Lung (tissue), 11 donors: ENCODE measurements at regions not wholly inside any gene's neighbourhood (a gene's known extent, or its start where the extent isn't known, plus 50 kb on each side); places are given as distances from the start of the nearest gene placed in this dataset.

Experiments used
- ATAC-seq: fragments of 200-7000 bp; cut with Tn5 transposase; one replicate; pipeline ENCODE4 v1.9.1; 2020; ENCODE audit warnings: moderate number of reproducible peaks; ENCODE audit not compliant: insufficient read depth, low FRiP score
- DNase-seq, 3 donors: peaks; one replicate each; pipeline ENCODE4 v3.0.0-alpha.2; 2013 to 2017
- H3K27ac ChIP-seq, 2 donors: one replicate each; pipeline ENCODE4 v1.5.1; 2013; ENCODE audit warnings: mild to moderate bottlenecking in 2 of 2, moderate library complexity in 2 of 2, control low read depth in 1 of 2, inconsistent platforms in 1 of 2, low read depth in 1 of 2, low read length in 1 of 2
- H3K27me3 ChIP-seq, 3 donors: one replicate each; pipeline ENCODE4 v1.5.1; 2013; ENCODE audit warnings: low read length in 2 of 3; ENCODE audit not compliant: control insufficient read depth in 3 of 3, insufficient read depth in 3 of 3
- H3K36me3 ChIP-seq, 4 donors: one replicate each; pipeline ENCODE4 v1.5.1; 2013; ENCODE audit warnings: low read length in 4 of 4, mild to moderate bottlenecking in 1 of 4, moderate library complexity in 1 of 4; ENCODE audit not compliant: control insufficient read depth in 4 of 4, insufficient read depth in 4 of 4
- H3K4me1 ChIP-seq, 5 donors: one replicate each; pipeline ENCODE4 v1.5.1; 2013; ENCODE audit warnings: low read length in 5 of 5, mild to moderate bottlenecking in 2 of 5, moderate library complexity in 1 of 5; ENCODE audit not compliant: control insufficient read depth in 5 of 5, insufficient read depth in 5 of 5
- H3K4me3 ChIP-seq: one replicate; pipeline ENCODE4 v1.5.1; 2013; ENCODE audit warnings: mild to moderate bottlenecking, control low read depth, moderate library complexity
- H3K9ac ChIP-seq, 2 donors: one replicate each; pipeline ENCODE4 v1.5.1; 2013; ENCODE audit warnings: low read length in 2 of 2, control low read depth in 1 of 2; ENCODE audit not compliant: insufficient read depth in 1 of 2
- H3K9me3 ChIP-seq, 4 donors: one replicate each; pipeline ENCODE4 v1.5.1; 2013; ENCODE audit warnings: low read length in 3 of 4, mild to moderate bottlenecking in 1 of 4, moderate library complexity in 1 of 4; ENCODE audit not compliant: control insufficient read depth in 4 of 4, insufficient read depth in 3 of 4
- CTCF ChIP-seq: IDR thresholded peaks from 2 replicates; pipeline ENCODE4 v1.5.1; 2012; ENCODE audit warnings: mild to moderate bottlenecking; ENCODE audit errors: control extremely low read depth, extremely low read depth
- WGBS, 2 donors: extraction: QIAGEN DNeasy Blood & Tissue Kit; methylation state at CpG; one replicate each; pipeline ENCODE4 v1.1.7; 2013; 5-methylcytosine and 5-hydroxymethylcytosine counted together
- donor health status: control.
- donor health status: control.
- donor health status: Bipolar disorder and iron deficiency.
- donor health status: healthy.
- donor health status: DM: yes; HTN: yes; CAD: no.

GRCh38 chrX:43582540-43582913 lies 73.6 kb upstream of the MAOA start:
- 96 to 100% methylated on average over 1 of the region's 1 CpG for WGBS, 2 donors
- no peak for TF ChIP-seq CTCF
- DNase-seq (no peak), ATAC-seq (no peak)
- Histone ChIP-seq H3K36me3 (no peaks in the 10 kb centered on the region), H3K9ac (no peak overlapping the region), H3K27ac (no peak overlapping the region), H3K9me3 (no peaks in the 10 kb centered on the region), H3K27me3 (peaks cover 2 to 17% (median 3%) of the 10 kb centered on the region in 3 donors), H3K4me3 (no peak overlapping the region), H3K4me1 (no peaks in the 10 kb centered on the region)

- ATAC-seq: no peak
- peaks cover 3 to 6% (median 5%) of the 10 kb centered on the region in 3 donors for H3K27me3 ChIP-seq
- no peak overlapping the region for H3K4me3 ChIP-seq
- no peaks in the 10 kb centered on the region for H3K36me3 ChIP-seq
- no peak overlapping the region for H3K9ac ChIP-seq
- no peaks in the 10 kb centered on the region for H3K9me3 ChIP-seq
- H3K27ac ChIP-seq: no peak overlapping the region
- peaks cover 0 to 13% (median 0%) of the 10 kb centered on the region in 5 donors for H3K4me1 ChIP-seq
- TF ChIP-seq CTCF: no peak
- 87 to 100% methylated on average over 1 of the region's 1 CpG for WGBS, 2 donors
- DNase-seq: no peak
Observed at GRCh38 chrX:43585922-43586321, 70.2 kb upstream of the MAOA start.

GRCh38 chrX:43586830-43587229 lies 69.3 kb upstream of the MAOA start:
- Histone ChIP-seq H3K9ac (no peak overlapping the region), H3K36me3 (no peaks in the 10 kb centered on the region), H3K4me3 (no peak overlapping the region), H3K27me3 (peaks cover 3 to 6% (median 5%) of the 10 kb centered on the region in 3 donors), H3K9me3 (no peaks in the 10 kb centered on the region), H3K4me1 (peaks cover 0 to 13% (median 0%) of the 10 kb centered on the region in 5 donors), H3K27ac (no peak overlapping the region)
- DNase-seq: no peak
- 48 to 74% methylated on average over 2 of the region's 2 CpGs for WGBS, 2 donors
- TF ChIP-seq CTCF: no peak
- no peak for ATAC-seq

GRCh38 chrX:43589735-43590134 lies 66.4 kb upstream of the MAOA start:
- Histone ChIP-seq H3K4me1 (peaks cover 0 to 21% (median 0%) of the 10 kb centered on the region in 5 donors), H3K36me3 (no peaks in the 10 kb centered on the region), H3K27me3 (peaks cover 3 to 6% (median 6%) of the 10 kb centered on the region in 3 donors), H3K9ac (no peak overlapping the region), H3K9me3 (no peaks in the 10 kb centered on the region), H3K4me3 (no peak overlapping the region), H3K27ac (no peak overlapping the region)
- peak in 2 of 3 donors; percentile 57 to 68 for DNase-seq
- TF ChIP-seq CTCF: no peak
- 21 to 28% methylated on average over 3 of the region's 3 CpGs for WGBS, 2 donors
- ATAC-seq: peak; percentile 55
